ENCODE measurements at regions not wholly inside any gene's neighbourhood (a gene's known extent, or its start where the extent isn't known, plus 50 kb on each side); places are given as distances from the start of the nearest gene placed in this dataset.

DNA sequence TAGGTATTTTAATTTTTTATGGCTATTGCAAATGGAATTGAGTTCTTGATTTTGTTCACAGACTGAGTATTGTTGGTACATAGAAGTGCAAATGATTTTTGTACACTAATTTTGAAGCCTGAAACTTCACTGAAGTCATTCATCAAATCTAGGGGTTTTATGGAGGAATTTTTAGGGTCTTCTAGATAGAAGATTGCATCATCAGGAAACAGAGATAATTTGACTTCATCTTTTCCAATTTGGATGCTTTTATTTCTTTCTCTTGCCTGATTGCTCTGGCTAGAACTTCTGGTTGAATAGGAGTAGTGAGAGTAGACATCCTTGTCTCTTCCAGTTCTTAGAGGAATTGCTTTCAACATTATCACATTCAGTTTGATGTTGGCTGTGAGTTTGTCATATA is 58.2 kb upstream of the SNCAIP start:
- intact Hi-C loops (cut with DNase I) = no loop called here
- TF ChIP-seq, protein P1, sequence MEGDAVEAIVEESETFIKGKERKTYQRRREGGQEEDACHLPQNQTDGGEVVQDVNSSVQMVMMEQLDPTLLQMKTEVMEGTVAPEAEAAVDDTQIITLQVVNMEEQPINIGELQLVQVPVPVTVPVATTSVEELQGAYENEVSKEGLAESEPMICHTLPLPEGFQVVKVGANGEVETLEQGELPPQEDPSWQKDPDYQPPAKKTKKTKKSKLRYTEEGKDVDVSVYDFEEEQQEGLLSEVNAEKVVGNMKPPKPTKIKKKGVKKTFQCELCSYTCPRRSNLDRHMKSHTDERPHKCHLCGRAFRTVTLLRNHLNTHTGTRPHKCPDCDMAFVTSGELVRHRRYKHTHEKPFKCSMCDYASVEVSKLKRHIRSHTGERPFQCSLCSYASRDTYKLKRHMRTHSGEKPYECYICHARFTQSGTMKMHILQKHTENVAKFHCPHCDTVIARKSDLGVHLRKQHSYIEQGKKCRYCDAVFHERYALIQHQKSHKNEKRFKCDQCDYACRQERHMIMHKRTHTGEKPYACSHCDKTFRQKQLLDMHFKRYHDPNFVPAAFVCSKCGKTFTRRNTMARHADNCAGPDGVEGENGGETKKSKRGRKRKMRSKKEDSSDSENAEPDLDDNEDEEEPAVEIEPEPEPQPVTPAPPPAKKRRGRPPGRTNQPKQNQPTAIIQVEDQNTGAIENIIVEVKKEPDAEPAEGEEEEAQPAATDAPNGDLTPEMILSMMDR (IDR thresholded peaks at IDR 0.05) = no peak
- no peaks in the 10 kb centered on the region for H3K36me3 ChIP-seq

DNA sequence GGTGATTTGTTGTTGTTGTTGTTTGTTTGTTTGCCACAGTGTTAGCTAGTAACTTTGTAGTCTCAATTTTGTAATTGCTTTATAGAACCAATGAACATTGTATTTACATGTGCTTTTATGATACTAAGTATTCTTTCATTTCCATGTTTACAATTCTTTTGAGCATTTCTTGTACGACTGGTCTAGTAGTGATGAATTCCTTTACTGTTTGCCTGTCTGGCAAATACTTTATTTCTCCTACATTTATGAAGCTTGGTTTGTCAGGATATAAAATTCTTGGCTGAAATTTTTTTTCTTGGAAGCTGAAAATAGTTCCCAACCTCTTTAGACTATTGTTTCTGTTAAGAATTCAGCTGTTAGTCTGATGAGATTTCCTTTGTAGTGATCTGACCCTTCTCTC is 55.6 kb upstream of the SNCAIP start:
- no peak overlapping the region for H3K27ac ChIP-seq
- H3K9ac ChIP-seq (ENCODE audit: low read depth in 2 of 2, low read length in 2 of 2) = no peak overlapping the region
- no peak for DNase-seq
- H3K9me3 ChIP-seq = no peaks in the 10 kb centered on the region
- no peak overlapping the region for H3K4me3 ChIP-seq
- no peaks in the 10 kb centered on the region for H3K27me3 ChIP-seq
- intact Hi-C loops (cut with DNase I) = no loop called here
- TF ChIP-seq, protein P1 (IDR thresholded peaks at IDR 0.05) = no peak
- H3K36me3 ChIP-seq = no peaks in the 10 kb centered on the region
- H3K4me1 ChIP-seq = no peaks in the 10 kb centered on the region

More for the DNA sequence above, 58.2 kb upstream of the SNCAIP start:
- Histone ChIP-seq H3K4me1 (no peaks in the 10 kb centered on the region), H3K27ac (no peak overlapping the region), H3K9ac (ENCODE audit: low read depth in 2 of 2, low read length in 2 of 2) (no peak overlapping the region), H3K4me3 (no peak overlapping the region), H3K27me3 (no peaks in the 10 kb centered on the region), H3K9me3 (no peaks in the 10 kb centered on the region)
- no peak for DNase-seq

DNA sequence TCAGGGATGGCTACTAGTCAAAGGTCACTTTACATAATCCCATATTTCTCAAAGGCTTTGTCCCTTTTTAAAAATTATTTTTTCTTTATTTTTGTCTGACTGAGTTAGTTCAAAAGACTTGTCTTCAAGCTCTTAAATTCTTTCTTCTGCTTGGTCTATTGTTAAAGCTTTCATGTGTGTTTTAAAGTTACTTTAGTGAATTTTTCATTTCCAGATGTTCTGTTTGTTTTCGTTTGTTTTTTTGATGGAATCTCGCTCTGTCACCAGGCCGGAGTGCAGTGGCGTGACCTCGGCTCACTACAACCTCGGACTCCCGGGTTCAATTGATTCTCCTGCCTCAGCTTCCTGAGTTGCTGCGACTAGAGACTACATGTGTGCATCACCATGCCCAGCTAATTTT is 55.0 kb upstream of the SNCAIP start:
- H3K4me3 ChIP-seq = no peak overlapping the region
- no peaks in the 10 kb centered on the region for H3K4me1 ChIP-seq
- no peaks in the 10 kb centered on the region for H3K27me3 ChIP-seq
- no peak for DNase-seq
- no peaks in the 10 kb centered on the region for H3K36me3 ChIP-seq
- intact Hi-C loops (cut with DNase I) = no loop called here
- H3K27ac ChIP-seq = no peak overlapping the region
- TF ChIP-seq, protein P1 (IDR thresholded peaks at IDR 0.05) = no peak
- no peaks in the 10 kb centered on the region for H3K9me3 ChIP-seq
- H3K9ac ChIP-seq (ENCODE audit: low read depth in 2 of 2, low read length in 2 of 2) = no peak overlapping the region

DNA sequence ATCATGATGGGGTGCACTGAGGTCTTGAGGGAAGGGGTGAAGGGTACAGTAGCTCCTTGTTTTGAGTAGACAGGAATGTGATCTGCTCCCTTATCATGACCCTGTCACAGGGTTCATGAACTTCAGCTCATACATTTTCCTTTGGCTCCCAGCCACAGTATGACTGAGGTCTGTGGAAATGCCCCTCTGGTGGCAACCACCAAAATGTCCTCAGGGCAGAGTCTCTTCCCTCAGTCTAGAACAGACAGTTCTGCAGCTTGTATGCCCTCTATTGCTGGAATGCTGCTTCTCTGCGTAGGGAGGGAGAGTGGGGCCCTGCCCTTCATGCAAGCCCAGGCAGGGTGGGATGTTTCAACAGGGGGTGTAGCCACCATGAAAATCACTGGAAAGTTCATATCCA is 53.8 kb upstream of the SNCAIP start:
- H3K4me1 ChIP-seq = no peaks in the 10 kb centered on the region
- no peak overlapping the region for H3K9ac ChIP-seq (ENCODE audit: low read depth in 2 of 2, low read length in 2 of 2)
- no peak overlapping the region for H3K4me3 ChIP-seq
- no peaks in the 10 kb centered on the region for H3K36me3 ChIP-seq
- no peaks in the 10 kb centered on the region for H3K27me3 ChIP-seq
- H3K27ac ChIP-seq = no peak overlapping the region
- intact Hi-C loops (cut with DNase I) = no loop called here
- DNase-seq = no peak
- H3K9me3 ChIP-seq = no peaks in the 10 kb centered on the region
- TF ChIP-seq, protein P1 (IDR thresholded peaks at IDR 0.05) = no peak

DNA sequence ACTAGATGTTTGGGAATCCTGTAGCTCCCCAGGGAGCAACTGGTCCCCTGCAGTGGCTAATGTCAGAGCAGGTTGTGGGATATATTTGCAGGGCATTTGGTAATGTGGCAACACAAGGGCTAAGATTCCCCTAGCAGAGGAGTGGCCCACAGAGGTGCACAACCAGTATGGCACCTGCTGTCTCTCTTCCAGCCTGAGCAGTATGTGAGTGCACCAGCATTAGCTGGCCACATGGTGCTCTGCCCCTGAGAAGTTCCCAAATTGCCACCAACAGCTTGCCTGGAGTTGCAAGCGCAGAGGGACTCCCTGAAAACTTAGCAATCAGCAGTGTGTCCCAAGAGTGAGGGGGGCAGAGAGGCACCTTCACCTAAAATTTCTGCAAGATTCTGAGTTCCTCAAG is 53.2 kb upstream of the SNCAIP start:
- no peaks in the 10 kb centered on the region for H3K9me3 ChIP-seq
- no peaks in the 10 kb centered on the region for H3K36me3 ChIP-seq
- no peaks in the 10 kb centered on the region for H3K27me3 ChIP-seq
- intact Hi-C loops (cut with DNase I) = no loop called here
- no peak for DNase-seq
- H3K9ac ChIP-seq (ENCODE audit: low read depth in 2 of 2, low read length in 2 of 2) = no peak overlapping the region
- no peak overlapping the region for H3K27ac ChIP-seq
- H3K4me1 ChIP-seq = no peaks in the 10 kb centered on the region
- no peak overlapping the region for H3K4me3 ChIP-seq
- TF ChIP-seq, protein P1 (IDR thresholded peaks at IDR 0.05) = no peak

DNA sequence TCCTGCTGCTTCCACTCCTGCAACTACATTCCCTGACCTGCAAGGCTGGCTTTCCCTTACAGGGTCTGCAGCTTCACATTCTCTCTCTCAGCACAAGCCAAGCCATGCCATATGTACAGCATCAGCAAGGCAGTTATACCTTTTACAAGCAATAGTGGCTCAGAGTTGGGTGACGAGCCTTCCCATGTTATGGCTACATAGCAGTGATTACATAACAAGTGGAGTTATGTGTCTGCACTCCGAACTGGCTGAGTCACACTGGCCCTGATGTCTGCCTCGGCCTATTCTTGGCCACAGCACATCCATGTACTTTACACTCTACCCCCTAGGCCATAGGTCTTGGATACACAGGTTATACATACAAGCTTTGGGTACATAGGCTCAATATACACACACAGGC is 52.0 kb upstream of the SNCAIP start:
- Histone ChIP-seq H3K4me3 (no peak overlapping the region), H3K9me3 (no peaks in the 10 kb centered on the region), H3K27me3 (no peaks in the 10 kb centered on the region), H3K9ac (ENCODE audit: low read depth in 2 of 2, low read length in 2 of 2) (no peak overlapping the region), H3K27ac (no peak overlapping the region), H3K36me3 (no peaks in the 10 kb centered on the region), H3K4me1 (no peaks in the 10 kb centered on the region)
- DNase-seq = no peak
- intact Hi-C loops (cut with DNase I) = no loop called here
- TF ChIP-seq, protein P1 (IDR thresholded peaks at IDR 0.05) = no peak
